ENCODE measurements at regions not wholly inside any gene's neighbourhood (a gene's known extent, or its start where the extent isn't known, plus 50 kb on each side); places are given as distances from the start of the nearest gene placed in this dataset.
"Not testable (repeated sequence)": the region's sequence is repeated elsewhere in the genome, so short reads cannot be mapped to it uniquely, and the experiment has no call there.

- TF ChIP-seq POLR2A (IDR thresholded peaks at IDR 0.05; ENCODE audit: low read length), result no peak
- no peak for TF ChIP-seq GATA1 (IDR thresholded peaks at IDR 0.05; ENCODE audit: low read depth, low read length)
- DNase-seq, result no peak
Measured at GRCh38 chr5:179400020-179400419, 54.8 kb upstream of the ADAMTS2 start.

GRCh38 chr5:179399327-179399726 lies 54.1 kb upstream of the ADAMTS2 start:
- not testable (repeated sequence) for DNase-seq

- DNase-seq, result no peak
- TF ChIP-seq GATA1 (IDR thresholded peaks at IDR 0.05; ENCODE audit: low read depth, low read length), result no peak
- no peak for TF ChIP-seq POLR2A (IDR thresholded peaks at IDR 0.05; ENCODE audit: low read length)
Measured at GRCh38 chr5:179397516-179397915, 52.3 kb upstream of the ADAMTS2 start.
